ENCODE measurements at regions not wholly inside any gene's neighbourhood (a gene's known extent, or its start where the extent isn't known, plus 50 kb on each side); places are given as distances from the start of the nearest gene placed in this dataset.

- TF ChIP-seq MAX (IDR thresholded peaks at IDR 0.05; ENCODE audit: insufficient read depth, insufficient read length), result no peak
- no peak for TF ChIP-seq CTCF (IDR thresholded peaks at IDR 0.05; ENCODE audit: extremely low read depth in 1 of 2, insufficient read depth in 1 of 2, low read depth in 1 of 2, low read length in 2 of 2)
- no peak for TF ChIP-seq POLR2A (IDR thresholded peaks at IDR 0.05; ENCODE audit: low read depth, low read length)
- no peak for TF ChIP-seq EZH2 (IDR thresholded peaks at IDR 0.05; ENCODE audit: borderline replicate concordance, low read depth, low read length, severe bottlenecking)
Measured at GRCh38 chr2:239476029-239476756, 75.4 kb upstream of the HDAC4 start.
